Subcutaneous abdominal adipose tissue (tissue), 5 donors: ENCODE measurements at regions not wholly inside any gene's neighbourhood (a gene's known extent, or its start where the extent isn't known, plus 50 kb on each side); places are given as distances from the start of the nearest gene placed in this dataset.

Source experiments
- H3K27ac ChIP-seq: one replicate; pipeline ENCODE4 v1.7.0; 2013; ENCODE audit warnings: low read depth, mild to moderate bottlenecking, inconsistent platforms, low read length, moderate library complexity
- H3K27me3 ChIP-seq, 5 donors: one replicate each; pipeline ENCODE4 v1.7.0; 2013; ENCODE audit warnings: low read length in 5 of 5, inconsistent platforms in 1 of 5; ENCODE audit not compliant: control insufficient read depth in 5 of 5, insufficient read depth in 4 of 5
- H3K36me3 ChIP-seq, 5 donors: one replicate each; pipeline ENCODE4 v1.7.0; 2013; ENCODE audit warnings: low read length in 5 of 5; ENCODE audit not compliant: control insufficient read depth in 5 of 5, insufficient read depth in 5 of 5
- H3K4me1 ChIP-seq, 5 donors: one replicate each; pipeline ENCODE4 v1.7.0; 2013; ENCODE audit warnings: low read length in 5 of 5, mild to moderate bottlenecking in 3 of 5, moderate library complexity in 1 of 5; ENCODE audit not compliant: control insufficient read depth in 5 of 5, insufficient read depth in 5 of 5
- H3K4me3 ChIP-seq, 5 donors: one replicate each; pipeline ENCODE4 v1.7.0; 2013; ENCODE audit warnings: low read length in 5 of 5, low read depth in 1 of 5
- H3K9ac ChIP-seq, 5 donors: one replicate each; pipeline ENCODE4 v1.7.0; 2013; ENCODE audit warnings: low read length in 5 of 5, mild to moderate bottlenecking in 4 of 5, moderate library complexity in 3 of 5
- H3K9me3 ChIP-seq, 5 donors: one replicate each; pipeline ENCODE4 v1.7.0; 2013; ENCODE audit warnings: low read length in 5 of 5; ENCODE audit not compliant: control insufficient read depth in 5 of 5
- donor health status: healthy.
- donor health status: healthy.
- donor health status: healthy.
- donor health status: healthy.
- donor health status: healthy.

GRCh38 chr11:35868491-35868890 is 75.4 kb upstream of the LDLRAD3 start:
- H3K4me1 ChIP-seq, result no peaks in the 10 kb centered on the region
- peak overlapping the region in 1 of 5 donors; percentile 37 for H3K4me3 ChIP-seq
- no peaks in the 10 kb centered on the region for H3K36me3 ChIP-seq
- no peaks in the 10 kb centered on the region for H3K27me3 ChIP-seq
- H3K9me3 ChIP-seq, result peaks cover 7 to 16% (median 14%) of the 10 kb centered on the region in 5 donors
- H3K9ac ChIP-seq, result no peak overlapping the region
- no peak overlapping the region for H3K27ac ChIP-seq

- H3K9me3 ChIP-seq, result peaks cover 4 to 10% (median 8%) of the 10 kb centered on the region in 5 donors
- no peaks in the 10 kb centered on the region for H3K4me1 ChIP-seq
- H3K27me3 ChIP-seq, result no peaks in the 10 kb centered on the region
- H3K27ac ChIP-seq, result no peak overlapping the region
- H3K4me3 ChIP-seq, result no peak overlapping the region
- H3K36me3 ChIP-seq, result no peaks in the 10 kb centered on the region
- H3K9ac ChIP-seq, result no peak overlapping the region
Observed at GRCh38 chr11:35873721-35874120, 70.1 kb upstream of the LDLRAD3 start.

GRCh38 chr11:35874751-35875450 is 69.0 kb upstream of the LDLRAD3 start:
- Histone ChIP-seq H3K4me1 (no peaks in the 10 kb centered on the region), H3K27ac (no peak overlapping the region), H3K27me3 (no peaks in the 10 kb centered on the region), H3K4me3 (no peak overlapping the region), H3K36me3 (no peaks in the 10 kb centered on the region), H3K9me3 (peaks cover 0 to under 1% (median 0%) of the 10 kb centered on the region in 5 donors), H3K9ac (no peak overlapping the region)

DNA sequence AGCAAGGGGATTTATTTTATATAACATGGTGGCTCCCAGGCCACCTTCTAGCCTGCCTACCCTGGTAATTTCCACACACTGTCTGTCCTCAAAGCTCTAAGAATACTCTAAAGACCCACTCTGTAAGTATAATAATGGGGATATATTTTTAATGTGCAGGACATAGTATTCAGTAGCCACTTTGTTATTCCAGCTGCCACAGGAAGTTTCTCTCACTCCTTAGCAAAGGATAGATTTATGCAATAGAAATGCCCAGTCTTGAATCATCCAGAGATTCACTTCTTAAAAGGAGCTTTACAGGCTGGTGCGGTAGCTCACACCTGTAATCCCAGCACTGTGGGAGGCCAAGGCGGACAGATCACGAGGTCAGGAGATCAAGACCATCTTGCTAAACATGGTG is 68.4 kb upstream of the LDLRAD3 start:
- H3K4me1 ChIP-seq, result no peaks in the 10 kb centered on the region
- no peaks in the 10 kb centered on the region for H3K36me3 ChIP-seq
- H3K4me3 ChIP-seq, result no peak overlapping the region
- no peaks in the 10 kb centered on the region for H3K9me3 ChIP-seq
- H3K27me3 ChIP-seq, result no peaks in the 10 kb centered on the region
- H3K27ac ChIP-seq, result no peak overlapping the region
- no peak overlapping the region for H3K9ac ChIP-seq

- no peaks in the 10 kb centered on the region for H3K36me3 ChIP-seq
- no peaks in the 10 kb centered on the region for H3K27me3 ChIP-seq
- H3K4me3 ChIP-seq, result no peak overlapping the region
Observed at GRCh38 chr11:35876786-35877185, 67.1 kb upstream of the LDLRAD3 start.

GRCh38 chr11:35878741-35879140 is 65.1 kb upstream of the LDLRAD3 start:
- no peaks in the 10 kb centered on the region for H3K9me3 ChIP-seq
- H3K36me3 ChIP-seq, result no peaks in the 10 kb centered on the region
- no peaks in the 10 kb centered on the region for H3K4me1 ChIP-seq
- no peaks in the 10 kb centered on the region for H3K27me3 ChIP-seq
- H3K27ac ChIP-seq, result no peak overlapping the region
- H3K4me3 ChIP-seq, result no peak overlapping the region
- no peak overlapping the region for H3K9ac ChIP-seq

More at GRCh38 chr11:35876786-35877185, 67.1 kb upstream of the LDLRAD3 start:
- no peaks in the 10 kb centered on the region for H3K9me3 ChIP-seq
- no peak overlapping the region for H3K27ac ChIP-seq
- H3K4me1 ChIP-seq, result no peaks in the 10 kb centered on the region
- H3K9ac ChIP-seq, result no peak overlapping the region

- no peak overlapping the region for H3K4me3 ChIP-seq
- no peaks in the 10 kb centered on the region for H3K4me1 ChIP-seq
- no peaks in the 10 kb centered on the region for H3K9me3 ChIP-seq
- H3K27me3 ChIP-seq, result no peaks in the 10 kb centered on the region
- H3K27ac ChIP-seq, result no peak overlapping the region
- H3K9ac ChIP-seq, result no peak overlapping the region
- no peaks in the 10 kb centered on the region for H3K36me3 ChIP-seq
Observed at GRCh38 chr11:35879361-35879760, 64.5 kb upstream of the LDLRAD3 start.

DNA sequence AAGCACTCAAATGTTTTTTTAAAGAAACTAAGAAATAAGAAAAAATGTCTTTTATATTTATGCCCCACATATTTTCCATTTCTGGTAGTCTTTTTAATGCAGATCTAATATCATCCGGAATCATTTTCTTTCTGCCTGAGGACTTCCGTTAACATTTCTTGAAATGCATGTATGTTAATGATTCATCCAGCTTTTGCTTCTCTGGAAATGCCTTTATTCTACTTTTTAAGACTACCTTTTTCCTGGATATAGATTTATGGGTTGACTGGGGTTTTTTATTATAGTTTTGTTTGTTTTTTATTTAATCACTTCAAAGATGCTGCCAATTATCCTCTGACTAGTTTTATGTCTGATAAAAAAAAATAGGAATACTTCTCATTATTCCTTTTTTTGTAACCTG is 57.1 kb upstream of the LDLRAD3 start:
- Histone ChIP-seq H3K4me1 (no peaks in the 10 kb centered on the region), H3K9ac (no peak overlapping the region), H3K27ac (no peak overlapping the region), H3K36me3 (no peaks in the 10 kb centered on the region), H3K9me3 (no peaks in the 10 kb centered on the region), H3K4me3 (no peak overlapping the region), H3K27me3 (no peaks in the 10 kb centered on the region)

DNA sequence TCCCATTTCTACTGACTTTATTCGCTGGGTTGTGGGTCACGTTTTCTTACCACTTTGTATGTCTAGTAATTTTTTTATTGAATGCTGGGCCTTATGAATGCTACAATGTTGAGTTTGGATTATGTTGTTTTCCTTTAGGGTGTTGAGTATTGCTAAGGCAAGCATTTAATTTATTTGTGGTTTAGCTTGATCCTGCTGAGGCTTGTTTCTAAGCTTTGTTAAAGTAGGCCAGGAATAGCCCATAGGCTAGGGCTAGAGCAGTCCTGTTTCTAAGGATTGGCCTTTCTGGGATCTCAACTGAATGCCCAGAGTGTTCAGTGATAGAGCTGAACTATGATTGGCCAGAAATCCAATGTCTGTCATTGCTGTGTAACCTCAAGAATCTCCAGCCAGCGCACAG is 56.1 kb upstream of the LDLRAD3 start:
- H3K4me1 ChIP-seq, result no peaks in the 10 kb centered on the region
- no peak overlapping the region for H3K27ac ChIP-seq
- H3K27me3 ChIP-seq, result no peaks in the 10 kb centered on the region
- no peaks in the 10 kb centered on the region for H3K9me3 ChIP-seq
- H3K9ac ChIP-seq, result no peak overlapping the region
- no peak overlapping the region for H3K4me3 ChIP-seq
- no peaks in the 10 kb centered on the region for H3K36me3 ChIP-seq

- no peak overlapping the region for H3K27ac ChIP-seq
- H3K27me3 ChIP-seq, result no peaks in the 10 kb centered on the region
- no peaks in the 10 kb centered on the region for H3K9me3 ChIP-seq
- H3K4me1 ChIP-seq, result no peaks in the 10 kb centered on the region
- no peak overlapping the region for H3K9ac ChIP-seq
- H3K36me3 ChIP-seq, result no peaks in the 10 kb centered on the region
- H3K4me3 ChIP-seq, result no peak overlapping the region
Observed at GRCh38 chr11:35888961-35889360, 54.9 kb upstream of the LDLRAD3 start.
